GM12864 (cell line): ENCODE measurements at regions not wholly inside any gene's neighbourhood (a gene's known extent, or its start where the extent isn't known, plus 50 kb on each side); places are given as distances from the start of the nearest gene placed in this dataset.

ENCODE experiments used
- DNase-seq: peaks from one replicate; pipeline ENCODE4 v3.0.0-alpha.2; 2011; ENCODE audit warnings: low read depth
- H3K4me3 ChIP-seq: 2 replicates; pipeline ENCODE4 v1.5.1; 2011; ENCODE audit warnings: mild to moderate bottlenecking, low read depth, low read length, control low read depth
- TF ChIP-seq, protein P1 (sequence below): IDR thresholded peaks from 2 replicates; pipeline ENCODE4 v1.5.1; 2011; ENCODE audit warnings: low read depth, mild to moderate bottlenecking, moderate library complexity, low read length, control low read depth, inconsistent platforms; ENCODE audit errors: missing control alignments

DNA sequence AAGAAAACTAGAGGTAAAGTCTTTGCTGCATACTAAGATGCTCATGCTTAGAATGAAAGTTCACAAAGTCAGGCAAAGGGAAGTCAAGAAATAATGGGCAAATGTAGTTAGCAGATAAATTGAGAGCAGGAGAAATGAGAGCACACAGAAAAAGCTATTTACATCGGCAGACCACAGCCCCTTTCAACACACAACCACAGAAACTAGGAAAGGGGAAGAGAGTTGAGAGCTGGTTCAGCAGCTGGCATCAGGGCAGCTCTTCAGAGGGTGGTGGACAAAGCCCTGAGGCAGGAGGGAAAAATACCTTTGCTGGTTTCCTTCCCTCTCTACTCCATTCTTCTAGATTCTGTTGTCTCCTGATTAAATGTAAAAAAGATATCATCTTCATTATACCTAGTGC, 95.4 kb upstream of the ANO4 start:
- TF ChIP-seq, protein P1, sequence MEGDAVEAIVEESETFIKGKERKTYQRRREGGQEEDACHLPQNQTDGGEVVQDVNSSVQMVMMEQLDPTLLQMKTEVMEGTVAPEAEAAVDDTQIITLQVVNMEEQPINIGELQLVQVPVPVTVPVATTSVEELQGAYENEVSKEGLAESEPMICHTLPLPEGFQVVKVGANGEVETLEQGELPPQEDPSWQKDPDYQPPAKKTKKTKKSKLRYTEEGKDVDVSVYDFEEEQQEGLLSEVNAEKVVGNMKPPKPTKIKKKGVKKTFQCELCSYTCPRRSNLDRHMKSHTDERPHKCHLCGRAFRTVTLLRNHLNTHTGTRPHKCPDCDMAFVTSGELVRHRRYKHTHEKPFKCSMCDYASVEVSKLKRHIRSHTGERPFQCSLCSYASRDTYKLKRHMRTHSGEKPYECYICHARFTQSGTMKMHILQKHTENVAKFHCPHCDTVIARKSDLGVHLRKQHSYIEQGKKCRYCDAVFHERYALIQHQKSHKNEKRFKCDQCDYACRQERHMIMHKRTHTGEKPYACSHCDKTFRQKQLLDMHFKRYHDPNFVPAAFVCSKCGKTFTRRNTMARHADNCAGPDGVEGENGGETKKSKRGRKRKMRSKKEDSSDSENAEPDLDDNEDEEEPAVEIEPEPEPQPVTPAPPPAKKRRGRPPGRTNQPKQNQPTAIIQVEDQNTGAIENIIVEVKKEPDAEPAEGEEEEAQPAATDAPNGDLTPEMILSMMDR: no peak
- DNase-seq: no peak
- no peak overlapping the region for H3K4me3 ChIP-seq

DNA sequence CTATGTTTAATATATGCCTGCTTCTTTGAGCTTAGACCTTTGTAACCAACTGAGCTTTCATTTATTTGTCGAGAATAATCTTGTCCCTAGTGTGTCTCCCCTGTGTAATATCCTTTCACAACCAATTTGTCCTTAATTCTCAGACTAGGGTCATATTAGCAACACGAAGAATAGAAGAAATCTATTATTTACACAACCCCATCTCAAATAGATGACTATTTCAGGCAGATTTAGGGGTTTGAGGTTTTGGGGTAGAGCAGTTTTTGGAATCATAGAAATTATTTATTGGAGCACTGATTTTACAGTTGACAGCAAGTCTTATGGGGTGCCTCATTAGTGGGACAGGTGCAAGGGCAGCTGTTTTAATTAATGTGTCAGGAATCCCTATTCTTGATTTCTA, 91.2 kb upstream of the ANO4 start:
- TF ChIP-seq, protein P1: no peak
- no peak overlapping the region for H3K4me3 ChIP-seq
- DNase-seq: no peak

DNA sequence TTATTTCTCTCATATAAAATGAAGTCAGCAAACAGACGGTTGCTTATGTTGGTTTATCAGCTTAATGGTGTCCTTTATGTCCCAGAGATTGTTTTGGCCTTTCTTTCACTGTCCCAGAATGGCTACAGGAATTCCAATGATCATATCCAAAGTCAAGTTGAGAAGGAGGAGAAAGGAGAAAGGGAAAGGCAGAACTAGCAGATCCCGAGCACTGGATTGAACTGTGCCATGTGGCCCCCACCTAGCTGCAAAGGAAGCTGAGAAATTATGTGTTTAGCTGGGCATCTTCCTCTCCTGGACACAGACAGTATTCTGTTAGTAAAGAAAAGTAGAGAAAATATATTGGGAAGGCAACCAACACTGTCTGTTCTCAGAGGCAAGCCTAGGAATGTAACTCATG, 90.7 kb upstream of the ANO4 start:
- no peak for DNase-seq
- H3K4me3 ChIP-seq: no peak overlapping the region
- TF ChIP-seq, protein P1: no peak

DNA sequence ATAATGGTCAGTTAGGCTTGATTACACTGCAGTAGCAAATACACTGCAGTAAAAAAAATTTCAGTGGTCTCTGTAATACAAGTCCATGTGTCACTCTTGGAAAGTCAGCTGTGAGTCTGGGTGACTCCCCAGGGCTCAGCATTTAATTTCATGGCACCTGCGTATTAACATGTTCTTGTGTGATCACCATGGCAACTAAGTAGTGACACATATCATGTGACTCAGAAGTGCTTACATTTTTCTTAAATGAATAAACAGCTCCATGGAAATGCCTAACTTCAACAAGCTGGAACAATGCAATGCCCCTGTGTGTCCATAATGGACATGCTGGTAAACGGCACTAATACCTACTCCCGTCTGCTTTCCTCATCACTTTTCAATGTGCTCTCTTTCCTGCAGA, 88.5 kb upstream of the ANO4 start:
- DNase-seq: no peak
- no peak overlapping the region for H3K4me3 ChIP-seq
- TF ChIP-seq, protein P1: no peak

DNA sequence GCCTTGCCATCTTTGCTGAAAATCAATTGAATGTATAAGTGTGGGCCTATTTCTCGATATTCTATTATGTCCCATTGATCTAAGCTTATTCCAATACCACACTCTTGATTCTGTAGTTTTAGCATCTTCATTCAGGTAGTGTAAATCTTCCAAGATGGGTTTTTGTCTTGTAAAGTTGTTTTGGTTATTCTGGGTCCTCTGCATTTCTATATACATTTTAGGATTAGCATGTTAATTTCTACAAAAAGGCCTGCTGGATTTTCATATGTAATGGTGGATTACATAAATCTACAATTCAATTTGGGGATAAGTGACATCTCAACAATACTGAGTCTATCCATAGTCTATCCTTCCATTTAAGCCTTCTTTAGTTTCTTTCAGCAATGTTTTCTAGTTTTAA, 86.0 kb upstream of the ANO4 start:
- DNase-seq: no peak
- TF ChIP-seq, protein P1: no peak
- H3K4me3 ChIP-seq: no peak overlapping the region

DNA sequence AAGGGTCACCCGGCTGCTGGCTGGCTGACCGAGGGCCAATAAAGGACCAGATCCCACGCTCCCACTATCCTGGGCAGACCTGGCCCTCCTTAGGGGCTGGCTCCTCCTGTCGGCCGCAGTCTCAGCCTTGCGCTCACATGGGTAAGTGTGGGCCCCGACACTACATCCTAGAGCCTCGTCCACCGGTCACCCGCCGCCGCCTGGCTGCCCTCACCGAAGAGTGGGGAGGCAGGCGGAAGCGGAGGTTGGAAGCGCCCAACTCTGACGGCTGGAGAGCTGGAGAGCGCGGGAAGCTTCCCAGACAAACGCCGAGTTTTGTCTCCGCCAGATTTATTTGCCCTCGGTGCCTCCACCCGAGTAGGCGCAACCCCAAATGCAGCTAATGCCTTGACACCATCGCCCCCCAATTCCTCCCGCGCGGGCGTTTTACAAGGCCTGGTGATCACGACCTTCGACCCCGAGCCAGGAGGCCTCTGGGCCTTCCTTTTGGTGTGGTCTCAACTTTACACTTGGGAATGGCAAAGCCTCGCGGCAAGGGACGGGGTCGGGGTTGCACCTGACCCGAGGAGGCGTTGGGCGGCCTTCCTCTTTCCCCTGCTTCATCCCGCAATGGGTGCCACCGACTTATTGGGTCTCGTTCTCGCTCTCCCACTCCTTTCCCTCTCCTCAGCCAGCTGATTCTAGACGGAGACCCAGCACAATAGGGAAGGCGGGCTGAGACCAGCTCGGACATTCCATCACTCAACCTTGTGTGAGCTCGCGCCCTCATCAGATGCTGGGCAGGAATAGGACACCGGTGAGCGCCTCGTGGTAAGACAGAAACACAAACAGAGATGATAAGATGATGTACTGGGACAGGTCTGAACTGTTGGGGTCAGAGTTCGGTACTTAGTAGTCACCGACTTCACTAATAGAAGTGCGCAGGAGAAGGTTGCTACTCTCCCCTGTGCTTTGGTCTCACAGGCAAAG, 78.3 kb upstream of the ANO4 start:
- TF ChIP-seq, protein P1: no peak
- no peak overlapping the region for H3K4me3 ChIP-seq
- no peak for DNase-seq
